Duodenal mucosa (tissue), 2 donors: ENCODE measurements at regions not wholly inside any gene's neighbourhood (a gene's known extent, or its start where the extent isn't known, plus 50 kb on each side); places are given as distances from the start of the nearest gene placed in this dataset.
"Not testable (repeated sequence)": the region's sequence is repeated elsewhere in the genome, so short reads cannot be mapped to it uniquely, and the experiment has no call there.

Source experiments
- H3K27ac ChIP-seq: one replicate; pipeline ENCODE4 v1.7.0; 2013; ENCODE audit warnings: low read depth, low read length
- H3K27me3 ChIP-seq, 2 donors: one replicate each; pipeline ENCODE4 v1.7.0; 2013; ENCODE audit warnings: low read length in 2 of 2, control low read depth in 1 of 2; ENCODE audit not compliant: insufficient read depth in 2 of 2, control insufficient read depth in 1 of 2
- H3K36me3 ChIP-seq, 2 donors: one replicate each; pipeline ENCODE4 v1.7.0; 2013; ENCODE audit warnings: low read length in 2 of 2, control low read depth in 1 of 2; ENCODE audit not compliant: insufficient read depth in 2 of 2, control insufficient read depth in 1 of 2
- H3K4me1 ChIP-seq, 2 donors: one replicate each; pipeline ENCODE4 v1.7.0; 2013; ENCODE audit warnings: low read length in 2 of 2, control low read depth in 1 of 2; ENCODE audit not compliant: insufficient read depth in 2 of 2, control insufficient read depth in 1 of 2
- H3K4me3 ChIP-seq, 2 donors: one replicate each; pipeline ENCODE4 v1.7.0; 2013; ENCODE audit warnings: low read length in 2 of 2, low read depth in 1 of 2
- H3K9ac ChIP-seq, 2 donors: one replicate each; pipeline ENCODE4 v1.7.0; 2013; ENCODE audit warnings: low read length in 2 of 2, low read depth in 1 of 2
- H3K9me3 ChIP-seq, 2 donors: one replicate each; pipeline ENCODE4 v1.7.0; 2013; ENCODE audit warnings: low read length in 2 of 2, control low read depth in 1 of 2; ENCODE audit not compliant: control insufficient read depth in 1 of 2

DNA sequence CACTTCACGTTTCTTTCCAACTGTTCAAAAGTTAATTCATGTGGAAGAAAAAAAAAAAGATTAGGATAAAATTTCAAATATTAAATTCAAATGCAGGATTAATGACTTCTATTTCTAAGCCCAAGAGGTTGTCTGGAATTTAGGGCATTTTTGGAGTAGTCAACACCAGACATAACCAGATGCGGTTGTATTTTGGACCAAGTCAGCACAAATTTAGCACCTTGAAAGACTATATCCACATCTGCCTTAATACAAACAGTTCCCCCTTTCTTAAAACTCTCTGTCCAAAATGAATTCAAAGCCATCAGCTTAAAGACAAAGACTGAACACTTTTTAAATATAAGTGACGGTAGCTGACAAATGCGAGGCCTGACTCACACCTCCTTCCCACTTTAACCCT is 282.9 kb downstream of the C16orf95 start:
- Histone ChIP-seq H3K27ac (no peak overlapping the region), H3K36me3 (no peaks in the 10 kb centered on the region), H3K4me3 (no peak overlapping the region), H3K9me3 (no peaks in the 10 kb centered on the region), H3K9ac (no peak overlapping the region), H3K27me3 (no peaks in the 10 kb centered on the region), H3K4me1 (no peaks in the 10 kb centered on the region)

DNA sequence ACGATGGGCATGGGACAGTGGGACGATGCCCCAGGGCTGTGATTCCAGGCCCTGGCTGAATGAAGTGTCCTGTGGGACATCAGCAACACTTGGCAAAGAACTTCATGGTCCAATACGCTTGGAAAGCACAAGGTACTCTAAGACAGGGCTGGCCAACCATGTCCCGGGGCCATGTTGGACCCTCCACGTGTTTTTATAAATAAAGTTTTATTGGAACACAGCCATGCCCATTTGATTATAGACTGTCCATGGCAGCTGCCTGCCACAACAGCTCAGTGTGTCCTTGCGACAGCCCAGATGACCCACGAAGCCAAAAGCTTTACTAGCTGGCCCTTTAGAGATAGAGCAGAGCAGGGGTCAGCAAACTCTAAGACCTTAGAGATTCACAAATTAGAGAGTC is 282.1 kb downstream of the C16orf95 start:
- no peaks in the 10 kb centered on the region for H3K9me3 ChIP-seq
- no peak overlapping the region for H3K27ac ChIP-seq
- H3K27me3 ChIP-seq, result no peaks in the 10 kb centered on the region
- H3K4me3 ChIP-seq, result no peak overlapping the region
- no peak overlapping the region for H3K9ac ChIP-seq
- H3K4me1 ChIP-seq, result no peaks in the 10 kb centered on the region
- no peaks in the 10 kb centered on the region for H3K36me3 ChIP-seq

DNA sequence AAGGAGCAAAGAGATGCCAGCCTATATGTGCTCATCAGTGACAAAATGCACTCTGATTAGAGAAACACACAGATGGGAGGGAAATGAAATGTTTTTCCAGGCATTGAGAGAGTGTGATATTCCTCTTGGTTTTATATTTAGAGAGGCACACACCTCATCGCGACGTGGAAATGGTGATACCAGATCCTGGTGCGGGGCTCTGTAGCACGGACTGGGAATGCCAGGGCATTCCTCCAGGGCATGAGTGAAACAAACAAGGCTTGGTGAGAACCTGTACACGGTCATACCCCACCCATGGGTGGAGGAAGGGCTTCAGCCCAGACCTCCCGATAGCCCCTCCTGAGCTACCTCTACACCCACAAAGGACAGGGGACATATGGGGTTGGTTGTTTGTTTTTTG is 280.2 kb downstream of the C16orf95 start:
- Histone ChIP-seq H3K4me1 (no peaks in the 10 kb centered on the region), H3K9ac (no peak overlapping the region), H3K27ac (no peak overlapping the region), H3K27me3 (no peaks in the 10 kb centered on the region), H3K4me3 (no peak overlapping the region), H3K9me3 (no peaks in the 10 kb centered on the region), H3K36me3 (no peaks in the 10 kb centered on the region)

DNA sequence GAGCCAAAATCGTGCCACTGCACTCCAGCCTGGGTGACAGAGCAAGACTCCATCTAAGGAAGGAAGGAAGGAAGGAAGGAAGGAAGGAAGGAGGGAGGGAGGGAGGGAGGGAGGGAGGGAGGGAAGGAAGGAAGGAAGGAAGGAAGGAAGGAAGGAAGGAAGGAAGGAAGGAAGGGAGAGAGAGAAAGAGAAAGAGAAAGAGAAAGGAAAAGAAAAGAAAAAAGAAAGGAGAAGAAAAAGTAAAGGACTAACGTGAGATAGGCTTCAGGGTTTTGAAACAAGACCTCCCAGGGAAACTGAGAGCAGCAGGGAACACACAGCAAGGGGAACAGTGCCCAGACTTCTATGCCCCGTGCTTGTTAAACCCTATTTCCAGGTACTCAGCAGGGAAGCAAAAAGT is 278.7 kb downstream of the C16orf95 start:
- not testable (repeated sequence) for H3K27ac ChIP-seq, H3K36me3 ChIP-seq, H3K9me3 ChIP-seq, H3K27me3 ChIP-seq, H3K4me3 ChIP-seq, H3K9ac ChIP-seq, H3K4me1 ChIP-seq

DNA sequence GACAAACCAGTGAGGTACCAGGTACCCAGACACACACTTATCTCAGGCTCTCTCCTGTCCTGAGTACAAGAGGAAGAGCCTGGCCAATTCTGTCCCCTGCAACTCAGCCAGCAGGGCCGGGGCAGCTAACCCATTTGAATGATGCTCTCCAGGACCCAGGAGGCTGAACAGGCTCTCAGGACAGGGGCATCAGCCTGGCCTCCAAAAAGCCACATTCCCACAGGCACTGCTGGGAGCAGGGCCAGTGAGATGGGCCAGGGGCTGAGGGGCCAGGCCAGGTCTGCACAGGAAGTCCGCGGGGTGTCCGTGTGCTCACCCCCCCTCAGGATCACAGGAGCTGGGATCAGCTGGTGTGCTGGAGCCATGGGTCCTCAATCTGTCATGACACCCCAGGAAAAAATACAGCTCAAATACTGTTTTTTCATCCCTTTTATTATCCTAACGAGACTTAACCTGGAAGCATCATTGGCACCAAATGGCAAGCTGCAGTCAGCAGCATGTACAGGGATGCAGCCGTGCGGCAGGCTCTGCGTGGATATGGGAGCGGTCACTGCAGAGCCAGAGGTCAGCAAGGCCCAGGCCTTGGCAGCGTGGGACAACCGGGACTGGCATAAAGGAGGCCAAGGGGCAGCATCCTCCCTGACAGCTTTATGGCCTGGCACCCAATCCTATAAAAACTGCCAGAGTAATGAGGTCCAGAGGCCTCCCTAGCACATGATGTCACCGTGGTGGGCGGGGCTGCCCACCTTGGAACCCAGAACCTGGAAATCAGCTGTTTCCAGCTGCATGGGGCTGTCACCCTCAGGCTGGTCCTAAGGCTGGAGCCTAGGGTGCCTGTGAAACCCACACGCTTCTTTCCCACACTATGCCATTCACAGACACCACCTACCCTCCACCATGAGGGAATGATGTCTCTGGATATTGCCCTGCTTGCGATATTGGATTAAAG is 276.7 kb downstream of the C16orf95 start:
- no peak overlapping the region for H3K4me3 ChIP-seq
- no peaks in the 10 kb centered on the region for H3K4me1 ChIP-seq
- H3K27me3 ChIP-seq, result peaks cover 0 to 3% of the 10 kb centered on the region in 2 donors
- no peak overlapping the region for H3K27ac ChIP-seq
- H3K9me3 ChIP-seq, result no peaks in the 10 kb centered on the region
- H3K36me3 ChIP-seq, result no peaks in the 10 kb centered on the region
- no peak overlapping the region for H3K9ac ChIP-seq

DNA sequence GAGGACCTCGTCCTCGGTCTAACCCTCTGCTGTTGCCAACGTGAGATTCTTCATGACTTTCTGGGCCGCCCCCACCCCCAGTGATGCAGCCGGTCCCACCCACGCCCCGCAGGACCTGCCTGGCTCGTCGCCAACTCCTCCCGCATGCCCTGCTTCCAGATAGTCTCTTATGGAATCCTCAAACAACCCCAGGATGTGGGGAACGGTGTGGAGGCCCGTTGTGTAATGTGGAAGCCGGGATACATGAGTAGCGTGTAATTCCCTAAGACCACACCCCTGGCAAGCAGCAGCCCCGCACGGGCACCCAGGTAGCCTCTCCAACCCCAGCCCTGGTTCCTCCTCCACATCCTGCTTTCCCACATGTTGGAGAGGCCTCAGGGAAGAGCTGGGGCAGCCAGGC is 275.9 kb downstream of the C16orf95 start:
- Histone ChIP-seq H3K9me3 (no peaks in the 10 kb centered on the region), H3K27ac (no peak overlapping the region), H3K4me3 (no peak overlapping the region), H3K36me3 (no peaks in the 10 kb centered on the region), H3K4me1 (no peaks in the 10 kb centered on the region), H3K27me3 (peaks cover 0 to 4% of the 10 kb centered on the region in 2 donors), H3K9ac (no peak overlapping the region)

DNA sequence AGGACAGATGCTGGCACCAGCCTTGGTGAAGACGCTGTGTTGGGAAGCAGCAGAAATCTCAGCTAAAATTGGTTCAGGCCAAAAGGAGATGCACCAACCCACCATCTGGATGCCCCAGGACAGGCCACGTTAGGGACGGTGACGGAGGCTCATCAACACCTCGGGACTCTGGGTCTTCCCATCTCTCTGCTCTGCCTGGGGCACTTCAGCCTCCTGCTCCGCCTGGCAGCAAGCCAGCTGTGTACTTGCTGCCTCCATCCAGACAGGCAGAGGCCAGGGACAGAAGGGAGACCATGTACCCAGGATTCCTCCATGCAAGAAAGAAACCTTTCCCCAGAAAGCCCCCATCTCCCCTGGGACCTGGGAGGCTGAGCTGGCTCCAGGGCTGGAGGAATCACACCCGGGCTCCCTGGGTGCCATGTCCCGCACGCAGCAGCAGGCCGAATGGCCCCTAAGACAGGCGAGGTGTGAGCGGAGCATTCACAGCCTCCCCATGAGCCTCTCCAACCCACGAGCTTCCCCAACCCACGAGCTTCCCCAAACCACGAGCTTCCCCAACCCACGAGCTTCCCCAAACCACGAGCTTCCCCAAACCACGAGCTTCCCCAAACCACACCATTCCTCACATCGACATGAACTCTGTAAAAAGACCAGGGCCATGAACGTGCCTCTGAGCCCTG is 274.5 kb downstream of the C16orf95 start:
- H3K4me1 ChIP-seq, result no peaks in the 10 kb centered on the region
- H3K9me3 ChIP-seq, result no peaks in the 10 kb centered on the region
- H3K9ac ChIP-seq, result no peak overlapping the region
- peaks cover 0 to 6% of the 10 kb centered on the region in 2 donors for H3K27me3 ChIP-seq
- H3K27ac ChIP-seq, result no peak overlapping the region
- no peaks in the 10 kb centered on the region for H3K36me3 ChIP-seq
- H3K4me3 ChIP-seq, result no peak overlapping the region

DNA sequence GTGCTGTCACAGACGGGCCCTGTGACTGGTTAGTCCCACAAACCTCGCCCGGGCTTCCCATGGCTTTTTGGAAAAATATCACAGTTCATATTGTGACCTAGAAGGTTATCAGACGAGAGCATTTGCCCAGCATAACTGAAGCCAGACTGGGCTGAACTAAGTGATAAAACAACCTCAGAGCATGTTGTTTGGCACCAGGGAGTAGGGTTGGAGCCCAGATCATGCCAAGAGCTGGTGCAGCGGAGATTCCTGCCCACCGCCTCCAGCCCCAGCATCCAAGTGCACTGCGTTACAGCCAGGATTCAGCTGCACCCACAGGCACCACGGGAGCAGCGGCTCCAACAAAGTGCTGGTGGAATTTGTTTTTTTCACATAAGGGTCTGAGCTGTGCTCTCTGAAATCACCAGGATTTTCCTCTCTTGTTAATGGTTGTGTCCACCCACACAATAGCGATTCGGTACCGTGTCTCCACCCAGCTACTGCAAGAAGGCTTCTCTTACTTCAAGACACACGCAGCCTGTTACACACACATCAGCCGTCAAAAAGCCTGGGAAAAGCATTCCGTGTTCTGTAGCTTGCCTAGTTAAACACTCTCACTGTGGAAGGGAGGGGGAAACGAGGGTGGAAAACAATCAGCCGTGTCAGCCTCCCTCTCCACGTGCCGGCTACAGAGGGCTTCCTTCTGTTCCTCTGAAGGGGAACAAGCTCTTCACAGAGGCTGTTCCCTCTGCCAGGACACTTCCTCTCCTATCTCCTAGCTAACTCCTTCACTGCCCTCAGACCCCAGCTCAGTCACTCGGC is 273.8 kb downstream of the C16orf95 start:
- H3K4me1 ChIP-seq, result no peaks in the 10 kb centered on the region
- no peak overlapping the region for H3K9ac ChIP-seq
- H3K27ac ChIP-seq, result no peak overlapping the region
- H3K4me3 ChIP-seq, result no peak overlapping the region
- H3K9me3 ChIP-seq, result no peaks in the 10 kb centered on the region
- peaks cover 0 to 6% of the 10 kb centered on the region in 2 donors for H3K27me3 ChIP-seq
- H3K36me3 ChIP-seq, result no peaks in the 10 kb centered on the region

DNA sequence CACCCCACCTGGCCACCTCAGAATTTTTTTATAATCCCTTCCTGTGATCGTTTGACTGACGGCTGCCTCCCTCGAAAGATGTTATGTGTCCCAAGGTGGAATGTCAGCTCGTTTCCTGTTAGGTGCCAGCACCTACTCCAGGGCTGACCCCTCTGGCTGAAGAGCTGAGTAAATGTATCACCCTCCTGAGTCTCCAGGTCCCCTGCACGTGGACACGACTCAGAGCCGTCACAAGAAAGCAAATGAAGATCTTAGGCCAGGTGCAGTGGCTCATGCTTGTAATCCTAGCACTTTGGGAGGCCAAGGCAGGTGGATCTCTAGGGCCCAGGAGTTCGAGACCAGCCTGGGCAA is 273.2 kb downstream of the C16orf95 start:
- Histone ChIP-seq H3K27ac (no peak overlapping the region), H3K36me3 (no peaks in the 10 kb centered on the region), H3K9ac (no peak overlapping the region)

DNA sequence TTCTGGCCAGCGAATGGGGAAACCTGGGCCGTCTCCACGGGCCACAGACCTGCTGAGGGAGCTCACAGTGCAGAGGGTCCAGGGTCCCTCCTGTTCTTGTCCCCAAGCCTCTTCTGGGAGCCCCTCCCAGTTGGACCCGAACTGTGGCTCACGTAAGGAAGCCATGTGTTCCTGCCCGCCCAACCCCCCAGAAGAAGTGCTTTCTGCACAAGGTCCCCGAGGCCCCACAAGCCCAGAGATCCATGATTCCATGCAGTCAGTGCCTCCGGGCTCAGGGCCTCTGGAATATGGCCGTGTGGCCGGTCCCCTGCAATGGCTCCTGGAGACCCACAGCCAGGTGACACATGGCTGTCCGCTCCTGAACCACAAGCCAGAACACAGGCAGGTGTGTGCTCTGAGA is 272.4 kb downstream of the C16orf95 start:
- Histone ChIP-seq H3K27me3 (peaks cover 0 to 6% of the 10 kb centered on the region in 2 donors), H3K4me1 (no peaks in the 10 kb centered on the region), H3K27ac (no peak overlapping the region), H3K9ac (no peak overlapping the region), H3K4me3 (no peak overlapping the region), H3K9me3 (no peaks in the 10 kb centered on the region), H3K36me3 (no peaks in the 10 kb centered on the region)

More for the DNA sequence above, 273.2 kb downstream of the C16orf95 start:
- Histone ChIP-seq H3K4me1 (no peaks in the 10 kb centered on the region), H3K9me3 (no peaks in the 10 kb centered on the region), H3K4me3 (no peak overlapping the region), H3K27me3 (peaks cover 0 to 6% of the 10 kb centered on the region in 2 donors)
